SJCRH30 (cell line): ENCODE measurements at regions not wholly inside any gene's neighbourhood (a gene's known extent, or its start where the extent isn't known, plus 50 kb on each side); places are given as distances from the start of the nearest gene placed in this dataset.
"Not testable (repeated sequence)": the region's sequence is repeated elsewhere in the genome, so short reads cannot be mapped to it uniquely, and the experiment has no call there.

Experiments
- DNase-seq, 2 experiments: peaks; one replicate each; pipeline ENCODE4 v3.0.0-alpha.2; 2015 to 2020
- H3K27ac ChIP-seq: fragments of 250-450 bp; sonication (Bioruptor Pico); 2 replicates; pipeline ENCODE4 v1.5.1; 2020; ENCODE audit warnings: mild to moderate bottlenecking, moderate library complexity
- H3K27me3 ChIP-seq: fragments of 250-450 bp; sonication (Bioruptor Pico); 2 replicates; pipeline ENCODE4 v1.5.1; 2020; ENCODE audit warnings: mild to moderate bottlenecking, moderate library complexity
- H3K36me3 ChIP-seq: fragments of 250-450 bp; sonication (Bioruptor Pico); 2 replicates; pipeline ENCODE4 v1.5.1; 2020; ENCODE audit warnings: mild to moderate bottlenecking, moderate library complexity
- H3K4me1 ChIP-seq: fragments of 250-450 bp; sonication (Bioruptor Pico); 2 replicates; pipeline ENCODE4 v1.5.1; 2020; ENCODE audit warnings: mild to moderate bottlenecking, moderate library complexity
- H3K4me3 ChIP-seq: fragments of 250-450 bp; sonication (Bioruptor Pico); 2 replicates; pipeline ENCODE4 v1.5.1; 2020; ENCODE audit warnings: mild to moderate bottlenecking, moderate library complexity
- H3K9me3 ChIP-seq: fragments of 250-450 bp; sonication (Bioruptor Pico); replicated peaks from 2 replicates; pipeline ENCODE4 v1.5.1; 2020; ENCODE audit warnings: mild to moderate bottlenecking, moderate library complexity

DNA sequence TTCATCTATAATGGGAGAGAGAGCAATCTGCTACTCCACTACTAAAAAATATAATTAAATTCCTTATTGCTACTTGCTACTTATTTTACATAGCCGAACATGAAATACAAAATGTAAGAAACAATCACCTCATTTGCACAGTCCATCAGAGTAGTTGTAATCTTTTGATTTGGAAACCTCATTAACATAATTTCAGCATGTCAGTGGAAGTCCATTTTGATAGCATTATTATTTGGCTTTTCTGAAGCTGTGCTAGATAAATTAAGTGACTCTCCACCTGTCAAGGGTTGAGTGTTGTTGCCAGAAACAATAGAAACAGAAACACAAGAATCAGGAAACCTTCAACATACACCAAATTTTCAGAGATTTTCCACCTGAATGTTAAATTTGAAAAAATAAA is 250.0 kb downstream of the RFPL4B start:
- Histone ChIP-seq H3K36me3 (no peaks in the 10 kb centered on the region), H3K27me3 (no peaks in the 10 kb centered on the region), H3K4me1 (peaks cover 11% of the 10 kb centered on the region), H3K27ac (no peak overlapping the region), H3K4me3 (no peak overlapping the region), H3K9me3 (0 out of 2 replicates have a peak, but pooled peaks cover 10% of the 10 kb centered on the region)
- no peak for DNase-seq

- Histone ChIP-seq H3K36me3 (no peaks in the 10 kb centered on the region), H3K4me3 (no peak overlapping the region), H3K9me3 (peaks cover 1% of the 10 kb centered on the region; the same call in 1 of the 2 replicates), H3K27ac (no peak overlapping the region), H3K27me3 (no peaks in the 10 kb centered on the region), H3K4me1 (peaks cover 6% of the 10 kb centered on the region)
- DNase-seq = no peak
Measured at GRCh38 chr6:112600168-112600567, 253.0 kb downstream of the RFPL4B start.

DNA sequence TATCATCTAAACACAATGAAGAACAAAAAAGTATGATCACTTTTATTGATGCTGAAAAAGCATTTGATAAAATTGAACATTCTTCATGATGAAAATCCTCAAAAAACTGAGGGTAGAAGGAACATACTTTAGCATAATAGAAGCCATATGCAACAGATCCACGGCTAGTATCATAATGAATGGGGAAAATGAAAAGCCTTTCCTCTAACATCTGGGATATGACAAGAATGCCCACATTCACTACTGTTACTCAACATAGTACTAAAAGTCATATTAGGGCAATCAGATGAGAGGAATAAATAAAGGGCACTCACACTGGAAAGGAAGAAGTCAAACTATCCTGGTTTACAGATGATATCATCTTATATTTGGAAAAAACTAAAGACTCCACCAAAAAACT is 256.6 kb downstream of the RFPL4B start:
- H3K27ac ChIP-seq = no peak overlapping the region
- no peaks in the 10 kb centered on the region for H3K27me3 ChIP-seq
- H3K4me3 ChIP-seq = no peak overlapping the region
- no peaks in the 10 kb centered on the region for H3K4me1 ChIP-seq
- DNase-seq = no peak
- H3K36me3 ChIP-seq = no peaks in the 10 kb centered on the region
- H3K9me3 ChIP-seq = peaks cover 5% of the 10 kb centered on the region

GRCh38 chr6:112606656-112607435 is 259.7 kb downstream of the RFPL4B start:
- H3K4me1 ChIP-seq = no peaks in the 10 kb centered on the region
- H3K4me3 ChIP-seq = no peak overlapping the region
- peaks cover 5% of the 10 kb centered on the region for H3K9me3 ChIP-seq
- DNase-seq = no peak
- no peak overlapping the region for H3K27ac ChIP-seq
- H3K27me3 ChIP-seq = no peaks in the 10 kb centered on the region
- H3K36me3 ChIP-seq = no peaks in the 10 kb centered on the region

DNA sequence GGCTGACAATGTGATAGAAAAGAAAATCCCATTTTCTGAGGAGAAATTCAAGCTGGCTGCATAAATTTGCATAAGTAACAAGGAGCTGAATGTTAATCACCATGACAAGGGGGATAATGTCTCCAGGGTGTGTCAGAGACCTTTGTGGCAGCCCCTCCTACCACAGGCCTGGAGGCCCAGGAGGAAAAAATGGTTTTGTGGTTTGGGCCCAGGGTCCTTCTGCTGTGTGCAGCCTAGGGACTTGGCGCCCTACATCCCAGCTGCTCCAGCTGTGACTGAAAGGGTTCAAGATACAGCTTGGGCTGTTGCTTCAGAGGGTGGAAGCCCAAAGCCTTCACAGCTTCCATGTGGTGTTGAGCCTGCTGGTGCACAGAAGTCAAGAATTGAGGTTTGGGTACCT is 261.8 kb downstream of the RFPL4B start:
- H3K27ac ChIP-seq, H3K27me3 ChIP-seq, H3K36me3 ChIP-seq, H3K4me1 ChIP-seq, H3K4me3 ChIP-seq, DNase-seq, H3K9me3 ChIP-seq: not testable (repeated sequence)

DNA sequence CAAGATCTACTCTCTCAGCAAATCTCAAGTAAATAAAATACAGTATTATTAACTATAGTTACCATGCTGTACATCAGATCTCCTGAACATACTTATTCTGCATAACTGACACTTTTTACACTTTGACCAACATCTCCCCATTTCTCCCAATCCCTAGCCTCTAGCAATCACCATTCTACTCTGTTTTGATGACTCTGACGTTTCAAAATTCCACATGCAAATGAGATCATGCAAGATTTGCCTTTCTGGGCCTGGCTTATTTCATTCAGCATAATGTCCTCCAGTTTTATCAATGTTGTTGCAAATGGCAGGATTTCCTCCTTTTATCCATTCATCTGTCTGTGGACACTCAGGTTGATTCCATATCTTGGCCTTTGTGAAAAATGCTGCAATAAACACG is 266.3 kb downstream of the RFPL4B start:
- Histone ChIP-seq H3K27ac (no peak overlapping the region), H3K27me3 (no peaks in the 10 kb centered on the region), H3K4me3 (no peak overlapping the region), H3K4me1 (no peaks in the 10 kb centered on the region), H3K9me3 (no peaks in the 10 kb centered on the region; the same call in none of the 2 replicates), H3K36me3 (no peaks in the 10 kb centered on the region)
- DNase-seq = no peak

DNA sequence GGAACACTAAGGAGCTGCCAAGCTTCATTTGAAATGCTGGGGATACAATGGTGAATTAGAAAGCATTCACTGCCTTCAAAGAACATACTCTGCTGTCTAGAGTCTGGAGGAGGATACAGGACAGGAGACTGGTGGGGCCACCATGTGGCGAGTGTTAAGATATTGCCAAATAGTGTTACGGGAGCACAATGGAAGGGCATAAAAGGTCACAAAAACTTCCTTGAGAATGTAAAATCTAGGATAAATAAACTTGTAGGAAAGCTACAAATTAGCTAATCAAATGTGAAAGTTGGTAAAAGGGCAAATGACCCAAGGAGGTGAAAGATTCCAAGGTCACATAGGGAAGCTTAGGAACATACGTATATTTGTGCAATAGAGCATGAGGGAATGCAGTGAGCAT is 271.7 kb downstream of the RFPL4B start:
- Histone ChIP-seq H3K27ac (no peak overlapping the region), H3K27me3 (no peaks in the 10 kb centered on the region), H3K9me3 (no peaks in the 10 kb centered on the region; the same call in 1 of the 2 replicates), H3K36me3 (no peaks in the 10 kb centered on the region), H3K4me3 (no peak overlapping the region), H3K4me1 (no peaks in the 10 kb centered on the region)
- peak in 1 of 2 experiments; percentile 38 for DNase-seq

GRCh38 chr6:112620812-112621569 is 273.9 kb downstream of the RFPL4B start:
- H3K27ac ChIP-seq = no peak overlapping the region
- no peak overlapping the region for H3K4me3 ChIP-seq
- no peaks in the 10 kb centered on the region for H3K27me3 ChIP-seq
- no peaks in the 10 kb centered on the region; the same call in 1 of the 2 replicates for H3K9me3 ChIP-seq
- H3K36me3 ChIP-seq = no peaks in the 10 kb centered on the region
- peak in 1 of 2 experiments; percentile 37 for DNase-seq
- H3K4me1 ChIP-seq = no peaks in the 10 kb centered on the region

- H3K27ac ChIP-seq = no peak overlapping the region
- H3K4me1 ChIP-seq = no peaks in the 10 kb centered on the region
- H3K36me3 ChIP-seq = no peaks in the 10 kb centered on the region
- no peak for DNase-seq
- H3K27me3 ChIP-seq = no peaks in the 10 kb centered on the region
- H3K4me3 ChIP-seq = no peak overlapping the region
- H3K9me3 ChIP-seq = no peaks in the 10 kb centered on the region
Measured at GRCh38 chr6:112622036-112622435, 274.9 kb downstream of the RFPL4B start.

DNA sequence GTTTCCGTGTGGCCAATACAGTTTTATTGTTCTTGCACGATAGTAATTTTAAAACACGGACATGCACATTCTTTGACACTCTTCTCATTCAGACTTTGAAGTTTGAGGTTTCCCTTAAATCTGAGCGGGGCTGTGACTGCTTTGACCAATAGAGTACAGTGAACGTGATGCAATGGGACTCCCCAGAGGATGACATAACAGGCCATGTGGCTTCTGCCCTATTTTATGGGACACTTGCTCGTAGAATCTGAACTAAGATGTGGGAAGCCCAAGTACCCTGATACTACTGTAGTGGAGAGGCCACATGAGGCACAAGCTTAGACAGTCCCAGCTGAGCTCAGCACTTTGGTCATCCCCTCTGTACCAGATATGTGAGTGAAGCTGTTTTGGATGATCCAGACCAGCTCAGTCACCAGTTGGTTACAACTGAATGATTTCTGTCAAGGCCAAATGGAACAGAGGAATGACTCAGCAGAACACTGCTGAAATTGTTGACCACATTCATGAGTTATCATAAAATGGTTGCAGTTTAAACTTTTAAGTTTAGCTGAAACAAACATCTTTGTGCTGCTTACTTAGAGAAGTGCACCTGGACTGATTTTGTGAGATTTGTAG is 279.4 kb downstream of the RFPL4B start:
- Histone ChIP-seq H3K27ac (no peak overlapping the region), H3K4me1 (no peaks in the 10 kb centered on the region), H3K27me3 (no peaks in the 10 kb centered on the region), H3K36me3 (no peaks in the 10 kb centered on the region; the same call in 1 of the 2 replicates), H3K4me3 (no peak overlapping the region), H3K9me3 (no peaks in the 10 kb centered on the region)
- peak in 1 of 2 experiments; percentile 12 for DNase-seq

DNA sequence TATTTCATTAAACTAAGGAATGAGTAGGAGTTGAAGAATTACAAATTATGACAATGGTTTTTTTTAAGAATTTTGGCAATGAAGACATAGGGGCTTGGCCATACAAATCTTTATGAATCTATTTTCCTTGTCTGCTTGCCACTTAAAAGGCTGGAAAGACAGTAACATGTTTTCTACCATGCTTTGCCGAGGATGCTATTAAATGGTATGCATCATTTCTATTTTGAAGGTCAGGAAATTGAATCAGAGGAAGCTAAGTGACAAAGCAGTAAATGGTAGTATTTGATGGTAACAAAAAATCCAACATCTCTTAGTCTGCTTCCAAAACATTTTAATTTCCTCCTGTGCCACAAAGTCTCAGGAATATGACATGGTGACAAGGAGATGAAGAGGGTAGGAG is 287.2 kb downstream of the RFPL4B start:
- no peak for DNase-seq
- H3K27me3 ChIP-seq = no peaks in the 10 kb centered on the region
- H3K4me1 ChIP-seq = peaks cover 1% of the 10 kb centered on the region
- no peaks in the 10 kb centered on the region for H3K36me3 ChIP-seq
- peaks cover 3% of the 10 kb centered on the region; the same call in 1 of the 2 replicates for H3K9me3 ChIP-seq
- no peak overlapping the region for H3K27ac ChIP-seq
- no peak overlapping the region for H3K4me3 ChIP-seq

DNA sequence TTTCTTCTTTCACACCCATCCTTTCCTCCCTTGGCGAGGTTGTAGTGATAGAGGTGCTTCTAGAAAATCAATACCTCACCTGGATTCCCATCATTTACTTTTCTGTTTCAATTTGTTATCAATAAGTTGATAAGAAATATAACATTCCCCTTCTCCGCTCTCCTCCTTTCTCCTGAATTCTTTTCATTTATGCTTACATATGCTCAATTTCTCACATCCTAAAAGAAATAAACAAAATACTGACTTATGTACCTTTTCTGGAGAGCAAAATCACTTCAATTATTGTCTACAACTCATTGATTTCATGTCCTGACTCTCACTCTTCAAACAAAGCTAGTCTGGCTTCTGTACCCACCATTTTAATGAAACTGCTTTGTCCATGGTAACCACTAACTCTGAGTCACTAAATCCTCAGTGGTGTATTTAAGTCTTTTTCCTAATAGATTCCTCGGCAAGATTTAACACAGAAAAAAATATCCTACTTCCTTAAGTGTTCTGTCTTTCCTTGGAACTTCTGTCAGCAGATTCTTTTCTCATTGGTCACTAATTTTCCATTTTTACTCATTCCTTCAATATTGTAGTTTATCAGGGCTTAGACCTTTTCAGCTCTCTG is 289.6 kb downstream of the RFPL4B start:
- no peak for DNase-seq
- Histone ChIP-seq H3K27ac (no peak overlapping the region), H3K36me3 (no peaks in the 10 kb centered on the region)

GRCh38 chr6:112639391-112639831 is 292.3 kb downstream of the RFPL4B start:
- Histone ChIP-seq H3K36me3 (no peaks in the 10 kb centered on the region), H3K27ac (no peak overlapping the region), H3K4me1 (peaks cover 8% of the 10 kb centered on the region), H3K27me3 (no peaks in the 10 kb centered on the region), H3K9me3 (0 out of 2 replicates have a peak, but pooled peaks cover 4% of the 10 kb centered on the region), H3K4me3 (no peak overlapping the region)
- DNase-seq = no peak

More for the DNA sequence above, 289.6 kb downstream of the RFPL4B start:
- Histone ChIP-seq H3K4me1 (peaks cover 8% of the 10 kb centered on the region), H3K4me3 (no peak overlapping the region), H3K27me3 (no peaks in the 10 kb centered on the region), H3K9me3 (peaks cover 4% of the 10 kb centered on the region; the same call in 1 of the 2 replicates)

GRCh38 chr6:112640891-112641290 is 293.8 kb downstream of the RFPL4B start:
- Histone ChIP-seq H3K27me3 (no peaks in the 10 kb centered on the region), H3K4me1 (peaks cover 8% of the 10 kb centered on the region), H3K4me3 (no peak overlapping the region), H3K27ac (no peak overlapping the region), H3K36me3 (no peaks in the 10 kb centered on the region), H3K9me3 (0 out of 2 replicates have a peak, but pooled peaks cover 4% of the 10 kb centered on the region)
- DNase-seq = peak in 1 of 2 experiments; percentile 13
